Esophagus squamous epithelium (tissue), 4 donors: ENCODE measurements at regions not wholly inside any gene's neighbourhood (a gene's known extent, or its start where the extent isn't known, plus 50 kb on each side); places are given as distances from the start of the nearest gene placed in this dataset.

Experiments used
- CTCF ChIP-seq, 6 experiments: fragments of 450-650 bp in 4 of 6; fragments of 200-600 bp in 2 of 6; sonication (generic) in 2 of 6; IDR thresholded peaks; one replicate each; pipeline ENCODE4 v1.5.1; 2016 to 2019; ENCODE audit warnings: antibody characterized with exemption in 6 of 6, mild to moderate bottlenecking in 4 of 6, moderate library complexity in 4 of 6
- POLR2A ChIP-seq, 4 donors: fragments of 450-650 bp; IDR thresholded peaks; one replicate each; pipeline ENCODE4 v1.6.1; 2017; ENCODE audit warnings: antibody characterized with exemption in 4 of 4, mild to moderate bottlenecking in 4 of 4, moderate library complexity in 3 of 4

DNA sequence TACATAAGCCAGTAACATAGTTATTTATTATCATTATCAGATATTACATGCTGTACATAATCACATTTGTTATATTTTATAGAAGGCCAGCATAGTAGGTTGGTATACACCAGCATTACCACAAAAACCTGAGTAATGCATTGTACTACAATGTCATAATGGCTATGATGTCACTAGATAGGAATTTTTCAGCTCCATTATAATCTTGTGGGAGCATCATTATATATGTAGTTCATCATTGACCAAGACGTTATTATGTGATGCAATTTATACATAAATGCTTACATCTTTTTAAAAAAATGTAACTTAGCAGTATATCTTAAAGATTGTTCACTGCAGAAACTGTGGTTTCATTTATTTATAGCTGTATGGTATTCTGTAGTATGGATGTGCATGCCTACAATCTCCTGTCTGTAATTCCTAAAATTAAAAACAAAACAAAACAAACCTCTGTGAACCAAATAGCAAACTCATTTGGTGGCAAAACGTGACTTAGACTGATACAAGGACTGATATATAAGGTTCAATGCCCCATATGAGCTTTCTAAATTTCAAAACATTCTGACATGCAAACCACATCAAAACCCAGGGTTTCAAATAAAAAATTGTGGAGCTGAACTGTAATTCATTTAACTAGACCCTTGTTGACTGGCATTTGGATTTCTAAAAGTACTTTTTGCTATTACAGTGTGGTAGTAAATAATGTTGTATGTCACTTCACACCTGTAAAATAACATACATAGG is 250.9 kb downstream of the DLEU7 start:
- no peak for TF ChIP-seq POLR2A (IDR thresholded peaks at IDR 0.05)
- TF ChIP-seq CTCF (IDR thresholded peaks at IDR 0.05) = no peak
